ENCODE measurements at regions not wholly inside any gene's neighbourhood (a gene's known extent, or its start where the extent isn't known, plus 50 kb on each side); places are given as distances from the start of the nearest gene placed in this dataset.

GRCh38 chr7:81887098-81888090 lies 117.5 kb upstream of the HGF start:
- Mint-ChIP-seq H3K36me3 (ENCODE audit: low read depth) (no peaks in the 10 kb centered on the region), H3K4me1 (ENCODE audit: low read depth) (no peaks in the 10 kb centered on the region), H3K9me3 (no peaks in the 10 kb centered on the region), H3K4me3 (no peak overlapping the region), H3K27ac (no peak overlapping the region), H3K27me3 (no peaks in the 10 kb centered on the region)
- TF ChIP-seq, protein P1, sequence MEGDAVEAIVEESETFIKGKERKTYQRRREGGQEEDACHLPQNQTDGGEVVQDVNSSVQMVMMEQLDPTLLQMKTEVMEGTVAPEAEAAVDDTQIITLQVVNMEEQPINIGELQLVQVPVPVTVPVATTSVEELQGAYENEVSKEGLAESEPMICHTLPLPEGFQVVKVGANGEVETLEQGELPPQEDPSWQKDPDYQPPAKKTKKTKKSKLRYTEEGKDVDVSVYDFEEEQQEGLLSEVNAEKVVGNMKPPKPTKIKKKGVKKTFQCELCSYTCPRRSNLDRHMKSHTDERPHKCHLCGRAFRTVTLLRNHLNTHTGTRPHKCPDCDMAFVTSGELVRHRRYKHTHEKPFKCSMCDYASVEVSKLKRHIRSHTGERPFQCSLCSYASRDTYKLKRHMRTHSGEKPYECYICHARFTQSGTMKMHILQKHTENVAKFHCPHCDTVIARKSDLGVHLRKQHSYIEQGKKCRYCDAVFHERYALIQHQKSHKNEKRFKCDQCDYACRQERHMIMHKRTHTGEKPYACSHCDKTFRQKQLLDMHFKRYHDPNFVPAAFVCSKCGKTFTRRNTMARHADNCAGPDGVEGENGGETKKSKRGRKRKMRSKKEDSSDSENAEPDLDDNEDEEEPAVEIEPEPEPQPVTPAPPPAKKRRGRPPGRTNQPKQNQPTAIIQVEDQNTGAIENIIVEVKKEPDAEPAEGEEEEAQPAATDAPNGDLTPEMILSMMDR (IDR thresholded peaks at IDR 0.05): no peak
- ChIA-PET POLR2A (no interaction called here), CTCF (no interaction called here)
- ATAC-seq: no peak
- intact Hi-C loops (cut with micrococcal nuclease): no loop called here
- DNase-seq: no peak

DNA sequence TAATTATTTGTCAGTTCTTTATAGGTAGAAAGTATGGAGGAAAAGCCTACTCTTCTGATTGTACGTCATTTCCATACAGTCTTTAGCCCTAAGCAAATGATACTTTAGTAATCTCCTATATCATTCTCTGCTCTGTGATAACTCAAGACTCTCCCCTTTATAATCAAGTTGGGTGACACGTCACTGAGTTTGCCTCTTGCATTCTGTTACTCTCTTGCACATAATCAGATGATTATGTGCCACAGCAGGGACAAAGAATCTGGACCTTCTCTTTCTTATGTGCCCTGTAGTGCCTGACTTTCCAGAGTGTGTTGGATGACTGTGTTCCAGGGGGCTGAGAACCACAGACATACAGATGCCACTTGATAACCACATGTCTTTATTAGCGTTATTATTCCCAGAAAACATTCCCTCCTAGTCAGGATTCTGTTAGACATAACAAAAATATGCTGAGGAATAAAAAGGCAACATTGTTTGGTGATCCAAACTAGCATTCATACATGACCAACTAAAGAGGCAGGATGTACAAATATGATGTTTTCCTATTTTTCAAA lies 116.4 kb upstream of the HGF start:
- DNase-seq: no peak
- Mint-ChIP-seq H3K4me3 (no peak overlapping the region), H3K36me3 (ENCODE audit: low read depth) (no peaks in the 10 kb centered on the region), H3K9me3 (no peaks in the 10 kb centered on the region), H3K27ac (no peak overlapping the region), H3K27me3 (no peaks in the 10 kb centered on the region), H3K4me1 (ENCODE audit: low read depth) (no peaks in the 10 kb centered on the region)
- ATAC-seq: no peak
- ChIA-PET POLR2A (no interaction called here), CTCF (no interaction called here)
- intact Hi-C loops (cut with micrococcal nuclease): no loop called here
- TF ChIP-seq, protein P1 (IDR thresholded peaks at IDR 0.05): no peak

GRCh38 chr7:81884817-81885216 lies 115.0 kb upstream of the HGF start:
- intact Hi-C loops (cut with micrococcal nuclease): no loop called here
- TF ChIP-seq, protein P1 (IDR thresholded peaks at IDR 0.05): no peak
- Mint-ChIP-seq H3K4me1 (ENCODE audit: low read depth) (no peaks in the 10 kb centered on the region), H3K27ac (no peak overlapping the region), H3K27me3 (no peaks in the 10 kb centered on the region), H3K9me3 (no peaks in the 10 kb centered on the region), H3K4me3 (no peak overlapping the region), H3K36me3 (ENCODE audit: low read depth) (no peaks in the 10 kb centered on the region)
- ATAC-seq: no peak
- DNase-seq: no peak
- ChIA-PET POLR2A (no interaction called here), CTCF (no interaction called here)

DNA sequence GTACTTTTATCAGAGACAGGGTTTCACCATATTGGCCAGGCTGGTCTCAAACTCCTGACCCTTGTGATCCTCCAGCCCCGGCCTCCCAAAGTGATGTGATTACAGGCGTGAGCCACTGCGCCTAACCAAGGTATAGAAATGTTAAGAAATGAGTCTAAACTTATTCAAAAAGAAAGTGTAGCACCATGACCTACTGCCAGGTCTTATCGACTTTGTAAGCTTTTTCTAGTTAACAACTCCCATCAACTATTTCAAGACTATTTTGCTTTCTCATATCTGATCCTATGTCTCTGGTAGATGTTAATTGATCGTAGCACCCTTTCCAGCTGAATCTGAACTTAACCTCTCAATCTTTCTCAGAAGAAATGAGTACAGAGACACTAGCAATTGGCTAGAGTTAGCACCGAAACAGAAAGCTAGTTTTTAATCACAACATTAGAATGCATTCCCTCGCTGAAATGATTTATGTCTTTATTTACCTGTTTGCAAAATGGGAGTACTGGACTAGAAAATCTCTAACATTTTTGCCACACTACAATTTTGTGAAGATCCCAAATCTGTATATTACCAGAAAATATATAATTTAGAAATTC lies 114.0 kb upstream of the HGF start:
- intact Hi-C loops (cut with micrococcal nuclease): no loop called here
- no peak for DNase-seq
- ChIA-PET CTCF (no interaction called here), POLR2A (no interaction called here)
- H3K27me3 Mint-ChIP-seq: no peaks in the 10 kb centered on the region
- no peaks in the 10 kb centered on the region for H3K9me3 Mint-ChIP-seq
- TF ChIP-seq, protein P1 (IDR thresholded peaks at IDR 0.05): no peak
- H3K36me3 Mint-ChIP-seq (ENCODE audit: low read depth): no peaks in the 10 kb centered on the region
- H3K4me1 Mint-ChIP-seq (ENCODE audit: low read depth): no peaks in the 10 kb centered on the region
- ATAC-seq: no peak
- H3K4me3 Mint-ChIP-seq: no peak overlapping the region
- no peak overlapping the region for H3K27ac Mint-ChIP-seq

- ATAC-seq (no peak), DNase-seq (no peak)
- POLR2A ChIA-PET: interaction anchor here (0.6 kb wide), 1 partner anchor 1288 kb away, joined by 3 read pairs; no protein-coding TSS in a partner anchor
- TF ChIP-seq, protein P1 (IDR thresholded peaks at IDR 0.05): no peak
- CTCF ChIA-PET: no interaction called here
- no peaks in the 10 kb centered on the region for H3K27me3 Mint-ChIP-seq
- H3K4me3 Mint-ChIP-seq: no peak overlapping the region
- H3K9me3 Mint-ChIP-seq: no peaks in the 10 kb centered on the region
- no peak overlapping the region for H3K27ac Mint-ChIP-seq
- no peaks in the 10 kb centered on the region for H3K4me1 Mint-ChIP-seq (ENCODE audit: low read depth)
- H3K36me3 Mint-ChIP-seq (ENCODE audit: low read depth): no peaks in the 10 kb centered on the region
- intact Hi-C loops (cut with micrococcal nuclease): no loop called here
Observed at GRCh38 chr7:81882086-81882485, 112.2 kb upstream of the HGF start.
